Stimulated activated naive B cell treated with anti-CD40 and anti-IgM and Interleukin-4, amounts not matched to agents 10 μg/mL and 1 μg/mL and 100 μg/mL, for 72 hours (primary cell): ENCODE measurements at regions not wholly inside any gene's neighbourhood (a gene's known extent, or its start where the extent isn't known, plus 50 kb on each side); places are given as distances from the start of the nearest gene placed in this dataset.
A peak's percentile ranks its signal among the peaks of the same experiment; 100 is the strongest.

Source experiments
- ATAC-seq, 2 donors: fragments of 150-1000 bp; cut with Tn5 transposase; replicated peaks; 2 replicates each; pipeline ENCODE4 v1.10.0; 2021; ENCODE audit warnings: moderate library complexity in 1 of 2
- DNase-seq: peaks from one replicate; pipeline ENCODE4 v3.0.0; 2021
- H3K27ac Mint-ChIP-seq: one replicate; pipeline ENCODE4 v1.8.0; 2022; ENCODE audit warnings: mild to moderate bottlenecking, mixed read lengths
- H3K27me3 Mint-ChIP-seq, 2 donors: one replicate each; pipeline ENCODE4 v1.8.0; 2022; ENCODE audit warnings: mixed read lengths in 2 of 2
- H3K36me3 Mint-ChIP-seq, 2 donors: one replicate each; pipeline ENCODE4 v1.8.0; 2022; ENCODE audit warnings: mixed read lengths in 2 of 2, mild to moderate bottlenecking in 1 of 2
- H3K4me1 Mint-ChIP-seq, 2 donors: one replicate each; pipeline ENCODE4 v1.8.0; 2022; ENCODE audit warnings: mixed read lengths in 2 of 2, mild to moderate bottlenecking in 1 of 2
- H3K4me3 Mint-ChIP-seq, 2 donors: one replicate each; pipeline ENCODE4 v1.8.0; 2022; ENCODE audit warnings: mild to moderate bottlenecking in 2 of 2, mixed read lengths in 2 of 2, moderate library complexity in 1 of 2
- H3K9me3 Mint-ChIP-seq, 2 donors: one replicate each; pipeline ENCODE4 v1.8.0; 2022; ENCODE audit warnings: mixed read lengths in 2 of 2, mild to moderate bottlenecking in 1 of 2

- ATAC-seq, result no peak
These were observed 519.4 kb downstream of the HDGFL1 start for GRCh38 chr6:23088761-23089160.

DNA sequence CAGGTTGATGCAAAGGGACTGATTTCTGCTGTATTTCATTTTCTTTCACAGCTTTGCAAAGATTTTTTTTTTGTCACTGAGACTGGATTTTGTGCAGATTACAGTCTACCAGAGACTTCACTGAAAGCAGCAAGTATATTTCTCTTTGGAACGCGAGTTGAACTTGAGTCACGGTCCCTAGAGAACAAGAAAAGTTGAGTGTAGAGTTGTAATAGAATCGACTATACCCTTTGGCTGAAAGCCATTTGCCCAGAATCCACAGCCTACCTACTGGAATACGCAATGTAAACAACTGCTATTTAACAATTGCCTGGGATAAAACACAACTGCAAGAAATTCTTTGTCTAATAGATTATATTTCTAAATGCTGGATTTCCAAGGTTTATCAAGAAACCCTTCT, 520.6 kb downstream of the HDGFL1 start:
- no peaks in the 10 kb centered on the region for H3K36me3 Mint-ChIP-seq
- H3K9me3 Mint-ChIP-seq, result peaks cover 5 to 10% of the 10 kb centered on the region in 2 donors
- H3K4me3 Mint-ChIP-seq, result no peak overlapping the region
- no peak overlapping the region for H3K27ac Mint-ChIP-seq
- H3K27me3 Mint-ChIP-seq, result peaks cover 0 to 3% of the 10 kb centered on the region in 2 donors
- ATAC-seq, result no peak
- H3K4me1 Mint-ChIP-seq, result no peaks in the 10 kb centered on the region
- no peak for DNase-seq

More at GRCh38 chr6:23088761-23089160, 519.4 kb downstream of the HDGFL1 start:
- DNase-seq, result no peak
- no peaks in the 10 kb centered on the region for H3K4me1 Mint-ChIP-seq
- peaks cover 0 to 5% of the 10 kb centered on the region in 2 donors for H3K9me3 Mint-ChIP-seq
- H3K36me3 Mint-ChIP-seq, result no peaks in the 10 kb centered on the region
- H3K4me3 Mint-ChIP-seq, result no peak overlapping the region
- peaks cover 0 to 3% of the 10 kb centered on the region in 2 donors for H3K27me3 Mint-ChIP-seq
- no peak overlapping the region for H3K27ac Mint-ChIP-seq

DNA sequence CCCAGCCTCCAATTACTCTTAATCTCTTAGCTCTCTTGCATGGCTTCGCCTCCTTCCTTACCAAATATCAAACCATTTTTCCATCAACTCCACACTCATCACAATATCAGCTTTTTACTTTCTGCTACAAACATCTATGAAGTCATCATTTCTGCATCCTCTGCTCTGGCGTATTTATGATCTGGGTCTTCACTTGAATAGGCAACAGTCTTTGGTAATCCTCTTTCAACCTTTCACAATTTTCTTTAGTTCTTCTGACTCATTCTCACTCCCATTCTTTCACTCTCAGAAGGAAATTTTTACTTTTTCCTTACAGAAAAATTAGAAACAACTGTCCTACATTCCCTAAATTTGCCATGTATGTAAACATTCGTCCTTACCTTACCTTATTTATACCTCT, 522.4 kb downstream of the HDGFL1 start:
- ATAC-seq, result no peak
- H3K4me3 Mint-ChIP-seq, result no peak overlapping the region
- H3K4me1 Mint-ChIP-seq, result no peaks in the 10 kb centered on the region
- H3K9me3 Mint-ChIP-seq, result peaks cover 9 to 12% of the 10 kb centered on the region in 2 donors
- H3K27ac Mint-ChIP-seq, result no peak overlapping the region
- H3K36me3 Mint-ChIP-seq, result no peaks in the 10 kb centered on the region
- H3K27me3 Mint-ChIP-seq, result peaks cover 0 to 3% of the 10 kb centered on the region in 2 donors
- no peak for DNase-seq

DNA sequence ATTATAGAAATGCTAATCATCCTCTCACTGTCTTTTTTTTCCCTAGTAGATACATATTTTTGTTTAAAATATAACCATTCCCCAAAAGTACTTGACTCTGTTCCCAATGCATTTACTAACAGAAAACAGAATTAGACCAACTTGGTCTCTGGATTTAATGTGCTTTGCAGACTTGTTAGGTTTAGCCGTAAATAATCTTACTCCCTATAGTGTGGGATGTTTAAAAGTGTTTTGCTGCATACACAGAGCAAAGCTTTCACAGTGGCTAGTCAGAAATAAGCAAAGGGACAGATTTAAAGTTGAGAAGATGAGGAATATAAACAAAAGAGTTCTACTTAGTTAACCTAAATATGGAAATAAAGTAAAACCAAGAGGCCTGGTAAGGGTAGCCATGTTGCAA, 527.5 kb downstream of the HDGFL1 start:
- no peak overlapping the region for H3K4me3 Mint-ChIP-seq
- DNase-seq (no peak), ATAC-seq (no peak)
- H3K9me3 Mint-ChIP-seq, result peaks cover 9 to 11% of the 10 kb centered on the region in 2 donors
- peaks cover 0 to under 1% of the 10 kb centered on the region in 2 donors for H3K27me3 Mint-ChIP-seq
- H3K27ac Mint-ChIP-seq, result no peak overlapping the region
- no peaks in the 10 kb centered on the region for H3K4me1 Mint-ChIP-seq
- no peaks in the 10 kb centered on the region for H3K36me3 Mint-ChIP-seq

- no peak overlapping the region for H3K4me3 Mint-ChIP-seq
- peaks cover 7 to 11% of the 10 kb centered on the region in 2 donors for H3K9me3 Mint-ChIP-seq
- H3K36me3 Mint-ChIP-seq, result no peaks in the 10 kb centered on the region
- no peak overlapping the region for H3K27ac Mint-ChIP-seq
- H3K27me3 Mint-ChIP-seq, result no peaks in the 10 kb centered on the region
- DNase-seq, result no peak
- no peak for ATAC-seq
- H3K4me1 Mint-ChIP-seq, result no peaks in the 10 kb centered on the region
These were observed 528.2 kb downstream of the HDGFL1 start for GRCh38 chr6:23097566-23097965.

DNA sequence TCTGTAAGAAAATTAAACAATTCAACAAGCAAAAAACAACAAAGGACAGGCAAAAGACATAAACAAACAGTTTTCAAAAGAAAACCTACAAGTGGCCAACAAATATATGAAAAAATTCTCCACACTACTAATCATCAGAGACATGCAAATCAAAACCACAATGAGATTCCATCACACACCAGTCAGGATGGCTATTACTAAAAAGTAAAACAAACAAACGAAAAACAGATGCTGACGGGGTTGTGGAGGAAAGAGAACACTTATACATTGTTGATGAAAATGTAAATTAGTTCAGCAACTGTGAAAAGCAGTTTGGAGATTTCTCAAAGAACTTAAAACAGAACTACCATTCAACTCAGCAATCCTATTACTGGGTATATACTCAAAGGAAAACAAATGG, 537.6 kb downstream of the HDGFL1 start:
- no peak for DNase-seq
- Mint-ChIP-seq H3K27me3 (no peaks in the 10 kb centered on the region), H3K9me3 (peaks cover 5 to 8% of the 10 kb centered on the region in 2 donors), H3K4me1 (no peaks in the 10 kb centered on the region), H3K36me3 (no peaks in the 10 kb centered on the region), H3K27ac (no peak overlapping the region), H3K4me3 (no peak overlapping the region)
- no peak for ATAC-seq

DNA sequence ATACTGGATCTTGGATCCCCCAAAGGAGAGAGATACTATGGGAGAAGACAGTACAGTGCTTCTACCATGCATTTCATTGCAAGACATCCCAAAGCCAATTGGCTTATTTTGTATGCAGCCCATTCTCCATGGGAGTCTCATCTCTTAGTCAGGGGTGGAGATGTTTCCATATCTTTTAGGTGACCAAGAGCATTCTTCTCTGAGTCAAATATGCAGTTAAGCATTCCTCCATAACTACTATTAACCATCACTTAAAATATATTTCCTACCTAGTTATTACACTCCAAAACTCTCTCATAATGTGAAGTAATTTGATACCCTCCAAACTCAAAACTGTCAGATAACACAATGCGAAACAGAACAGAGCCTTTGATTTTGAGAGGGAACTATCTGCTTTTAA, 542.6 kb downstream of the HDGFL1 start:
- Mint-ChIP-seq H3K27ac (no peak overlapping the region), H3K4me3 (no peak overlapping the region), H3K4me1 (no peaks in the 10 kb centered on the region), H3K27me3 (no peaks in the 10 kb centered on the region), H3K36me3 (no peaks in the 10 kb centered on the region), H3K9me3 (peaks cover 8 to 11% of the 10 kb centered on the region in 2 donors)
- ATAC-seq (no peak), DNase-seq (no peak)

DNA sequence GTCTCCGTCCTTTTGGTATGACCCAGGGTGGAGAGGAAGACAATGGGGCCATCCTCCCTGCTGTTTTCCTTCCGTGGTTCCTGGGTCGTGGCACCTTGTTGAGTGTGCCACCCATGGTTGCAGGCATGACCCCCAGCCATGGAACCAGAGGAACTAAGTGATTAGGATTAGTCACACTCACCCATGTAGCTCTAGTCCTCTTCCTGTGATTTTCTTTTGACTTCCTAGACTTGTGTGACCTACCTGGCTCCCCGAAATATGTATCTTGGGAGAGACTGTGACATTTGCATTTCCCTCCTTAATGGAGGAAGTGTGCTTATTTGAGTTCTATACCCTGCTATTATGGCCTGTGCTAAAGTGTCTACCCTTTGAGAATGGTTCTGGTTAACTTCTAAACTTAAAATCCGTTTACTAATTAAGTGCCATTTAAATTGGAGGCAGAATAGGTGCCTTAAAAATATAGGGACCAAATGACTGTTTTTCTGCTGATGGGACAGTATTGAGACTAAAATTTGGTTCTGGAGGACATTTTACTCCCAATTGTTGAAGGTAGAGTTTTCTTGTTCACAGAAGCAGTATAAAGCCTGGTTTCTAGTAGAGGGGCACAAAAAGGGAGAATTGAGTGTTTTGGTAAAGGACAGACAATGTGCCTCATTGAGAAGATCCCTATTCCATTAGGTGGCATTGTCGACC, 545.6 kb downstream of the HDGFL1 start:
- no peaks in the 10 kb centered on the region for H3K4me1 Mint-ChIP-seq
- H3K36me3 Mint-ChIP-seq, result no peaks in the 10 kb centered on the region
- no peak overlapping the region for H3K4me3 Mint-ChIP-seq
- no peak for DNase-seq
- H3K27me3 Mint-ChIP-seq, result no peaks in the 10 kb centered on the region
- no peak for ATAC-seq
- no peak overlapping the region for H3K27ac Mint-ChIP-seq
- peaks cover 7 to 10% of the 10 kb centered on the region in 2 donors for H3K9me3 Mint-ChIP-seq

DNA sequence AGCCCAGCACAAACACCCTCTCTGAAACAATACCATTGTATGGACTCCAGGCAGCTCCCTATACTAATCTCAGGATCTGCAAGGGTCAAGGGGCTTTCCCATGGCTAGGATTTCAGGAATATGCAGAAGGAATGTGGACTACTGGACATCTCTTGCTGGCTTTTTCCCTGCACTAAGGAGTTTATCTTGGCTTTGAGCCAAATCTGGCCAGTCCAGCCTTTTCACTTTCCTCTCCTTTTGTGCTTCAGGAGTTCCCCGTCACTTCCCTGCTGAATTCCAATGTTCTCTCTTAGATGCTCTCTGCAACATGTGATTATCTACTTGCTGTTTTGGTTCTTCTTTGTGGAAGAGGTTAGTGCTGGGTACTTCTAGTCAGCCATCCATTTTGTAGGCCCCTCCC, 568.2 kb downstream of the HDGFL1 start:
- H3K9me3 Mint-ChIP-seq, result peaks cover 12 to 15% of the 10 kb centered on the region in 2 donors
- H3K4me1 Mint-ChIP-seq, result no peaks in the 10 kb centered on the region
- no peaks in the 10 kb centered on the region for H3K27me3 Mint-ChIP-seq
- H3K36me3 Mint-ChIP-seq, result peaks cover 0 to 1% of the 10 kb centered on the region in 2 donors
- H3K27ac Mint-ChIP-seq, result no peak overlapping the region
- ATAC-seq, result no peak
- DNase-seq, result no peak
- no peak overlapping the region for H3K4me3 Mint-ChIP-seq

DNA sequence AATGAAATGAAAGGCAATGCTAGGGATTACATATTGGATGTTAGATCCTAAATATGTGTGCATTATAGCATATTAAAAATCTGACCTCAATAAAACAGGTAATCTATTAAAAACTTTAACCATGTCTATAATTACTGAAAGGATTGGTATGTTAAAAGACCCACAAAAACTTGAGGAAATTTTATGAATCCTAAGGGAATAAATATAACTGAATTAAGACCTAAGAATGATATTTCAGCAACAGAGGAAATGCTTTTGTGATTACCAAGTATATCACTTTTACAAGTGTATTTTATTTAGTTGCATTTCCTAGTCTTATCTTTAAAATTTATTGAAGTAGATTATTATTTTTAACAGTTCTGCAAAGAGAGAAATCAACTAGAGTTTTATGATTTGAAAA, 571.5 kb downstream of the HDGFL1 start:
- no peak for ATAC-seq
- H3K4me3 Mint-ChIP-seq, result no peak overlapping the region
- H3K4me1 Mint-ChIP-seq, result no peaks in the 10 kb centered on the region
- no peaks in the 10 kb centered on the region for H3K36me3 Mint-ChIP-seq
- no peak for DNase-seq
- H3K9me3 Mint-ChIP-seq, result peaks cover 6 to 8% of the 10 kb centered on the region in 2 donors
- no peak overlapping the region for H3K27ac Mint-ChIP-seq
- H3K27me3 Mint-ChIP-seq, result no peaks in the 10 kb centered on the region

DNA sequence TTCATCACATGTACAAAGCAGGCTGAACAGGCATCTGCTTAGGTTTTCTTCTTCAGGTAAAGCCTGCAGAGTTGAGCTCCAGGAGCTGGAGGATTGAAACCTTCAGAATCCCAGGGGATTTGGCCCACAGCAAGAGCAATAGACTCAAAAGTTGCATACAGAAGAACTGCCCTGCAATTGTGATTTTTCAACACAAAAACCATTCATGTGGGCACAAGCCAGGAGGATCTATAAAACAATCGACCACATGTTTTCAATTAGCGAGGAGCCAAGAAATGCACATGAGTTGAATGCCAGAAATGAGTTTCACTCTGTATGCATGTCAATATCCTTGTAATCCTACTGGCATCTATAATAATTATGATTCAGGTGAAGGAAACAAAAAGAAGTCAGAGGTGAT, 576.4 kb downstream of the HDGFL1 start:
- no peaks in the 10 kb centered on the region for H3K4me1 Mint-ChIP-seq
- DNase-seq, result no peak

GRCh38 chr6:23154159-23154558, 584.8 kb downstream of the HDGFL1 start:
- Mint-ChIP-seq H3K4me3 (no peak overlapping the region), H3K9me3 (peaks cover 0 to 5% of the 10 kb centered on the region in 2 donors), H3K27ac (no peak overlapping the region), H3K36me3 (no peaks in the 10 kb centered on the region), H3K4me1 (no peaks in the 10 kb centered on the region), H3K27me3 (no peaks in the 10 kb centered on the region)
- ATAC-seq (no peak), DNase-seq (no peak)

More for the DNA sequence above, 576.4 kb downstream of the HDGFL1 start:
- Mint-ChIP-seq H3K4me3 (no peak overlapping the region), H3K27me3 (no peaks in the 10 kb centered on the region), H3K27ac (no peak overlapping the region), H3K9me3 (peaks cover 0 to 1% of the 10 kb centered on the region in 2 donors), H3K36me3 (no peaks in the 10 kb centered on the region)
- ATAC-seq, result no peak

DNA sequence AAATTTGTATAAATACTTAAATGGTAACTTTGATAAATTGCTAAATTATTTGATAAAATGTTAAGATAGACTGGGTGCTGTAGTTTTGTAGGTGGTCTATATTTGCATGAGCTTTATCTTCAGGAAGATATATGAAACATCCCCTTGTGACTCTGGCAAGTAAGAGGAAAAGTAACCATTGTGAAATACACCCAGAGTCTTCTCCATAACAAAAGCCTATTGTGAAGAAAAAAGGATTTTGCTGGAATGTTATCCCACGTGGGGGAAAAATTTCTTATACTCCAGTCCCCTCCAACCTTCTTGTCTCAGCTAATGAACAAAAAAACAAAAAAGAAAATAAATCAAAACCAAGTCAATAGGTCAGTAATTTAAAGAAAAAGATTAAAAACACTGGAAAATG, 600.7 kb downstream of the HDGFL1 start:
- H3K27me3 Mint-ChIP-seq, result no peaks in the 10 kb centered on the region
- ATAC-seq (no peak), DNase-seq (no peak)
- no peak overlapping the region for H3K4me3 Mint-ChIP-seq
- no peak overlapping the region for H3K27ac Mint-ChIP-seq
- H3K4me1 Mint-ChIP-seq, result no peaks in the 10 kb centered on the region
- no peaks in the 10 kb centered on the region for H3K36me3 Mint-ChIP-seq
- peaks cover 9 to 13% of the 10 kb centered on the region in 2 donors for H3K9me3 Mint-ChIP-seq

GRCh38 chr6:23173234-23173633, 603.9 kb downstream of the HDGFL1 start:
- peaks cover 6% of the 10 kb centered on the region in 2 donors for H3K9me3 Mint-ChIP-seq
- ATAC-seq (peak in 1 of 2 donors; percentile 10), DNase-seq (no peak)
- no peaks in the 10 kb centered on the region for H3K27me3 Mint-ChIP-seq
- no peak overlapping the region for H3K4me3 Mint-ChIP-seq
- no peaks in the 10 kb centered on the region for H3K4me1 Mint-ChIP-seq
- H3K36me3 Mint-ChIP-seq, result no peaks in the 10 kb centered on the region
- H3K27ac Mint-ChIP-seq, result no peak overlapping the region

GRCh38 chr6:23174781-23175361, 605.5 kb downstream of the HDGFL1 start:
- DNase-seq (no peak), ATAC-seq (no peak)
- H3K4me3 Mint-ChIP-seq, result no peak overlapping the region
- no peaks in the 10 kb centered on the region for H3K36me3 Mint-ChIP-seq
- no peaks in the 10 kb centered on the region for H3K4me1 Mint-ChIP-seq
- peaks cover 6% of the 10 kb centered on the region in 2 donors for H3K9me3 Mint-ChIP-seq
- H3K27me3 Mint-ChIP-seq, result no peaks in the 10 kb centered on the region
- H3K27ac Mint-ChIP-seq, result no peak overlapping the region
